GM21515 (cell line): ENCODE measurements at regions not wholly inside any gene's neighbourhood (a gene's known extent, or its start where the extent isn't known, plus 50 kb on each side); places are given as distances from the start of the nearest gene placed in this dataset.

Source experiments
- ATAC-seq: cut with Tn5 transposase; IDR thresholded peaks from one replicate; pipeline ENCODE4 v1.9.1; 2021; ENCODE audit not compliant: unreplicated experiment

GRCh38 chr6:111957623-111958315 is 84.5 kb upstream of the FYN start:
- ATAC-seq, result no peak

GRCh38 chr6:111958534-111958933 is 85.3 kb upstream of the FYN start:
- no peak for ATAC-seq

GRCh38 chr6:111959766-111960165 is 86.5 kb upstream of the FYN start:
- ATAC-seq, result no peak

DNA sequence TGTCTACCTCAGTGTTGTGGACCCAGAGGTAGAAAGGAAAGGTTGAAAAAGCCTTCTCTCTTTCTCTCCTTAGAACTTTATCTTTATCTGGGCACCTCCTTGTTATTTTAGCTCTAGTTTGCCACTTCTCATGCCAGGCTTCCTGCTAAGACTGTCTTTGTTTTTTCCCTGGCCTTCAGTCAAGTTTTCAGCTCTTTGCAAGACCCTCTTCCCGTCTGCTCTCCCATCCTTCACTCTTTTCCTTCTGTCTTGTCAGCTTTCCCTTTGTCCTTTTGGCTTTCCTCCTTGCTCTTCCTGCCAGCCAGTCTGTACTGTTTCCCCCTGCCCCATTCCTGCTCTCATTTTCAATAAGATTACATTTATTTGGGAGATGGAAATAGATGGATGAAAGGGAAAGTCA is 86.8 kb upstream of the CCN6 start:
- no peak for ATAC-seq

- ATAC-seq, result no peak
These were observed 83.5 kb upstream of the CCN6 start for GRCh38 chr6:111970426-111970825.

DNA sequence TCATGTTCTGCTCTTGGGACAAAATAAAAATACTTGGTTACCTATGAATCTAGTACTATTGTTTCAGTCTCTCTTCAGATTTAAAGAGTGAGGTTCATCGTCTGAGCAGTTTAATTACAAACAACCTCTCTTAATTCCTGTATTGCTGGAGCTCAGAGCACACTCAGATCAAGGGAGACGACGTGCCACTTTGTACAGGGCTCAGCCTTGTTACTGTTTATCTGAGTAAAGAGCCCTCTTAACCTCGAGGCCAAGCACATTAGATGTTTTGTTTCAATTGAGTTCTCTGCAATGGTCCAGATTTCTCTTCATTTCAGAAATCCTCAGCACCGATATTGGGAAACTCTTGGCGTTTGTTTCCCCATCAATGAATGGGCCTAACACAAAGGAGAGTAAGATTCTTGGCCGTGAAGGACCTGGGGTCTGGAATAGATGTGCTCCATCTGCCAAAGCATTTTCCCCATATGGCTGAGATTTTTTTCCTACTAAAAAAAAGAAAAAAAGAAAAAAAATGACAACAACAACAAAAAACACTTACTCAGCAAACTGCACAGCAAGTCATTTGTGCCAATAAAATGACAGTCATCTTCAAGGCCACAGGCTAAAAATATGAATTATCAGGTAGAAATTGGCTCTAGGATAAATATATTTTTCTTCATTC is 82.6 kb upstream of the CCN6 start:
- no peak for ATAC-seq

GRCh38 chr6:111971866-111972532 is 81.9 kb upstream of the CCN6 start:
- ATAC-seq, result no peak

DNA sequence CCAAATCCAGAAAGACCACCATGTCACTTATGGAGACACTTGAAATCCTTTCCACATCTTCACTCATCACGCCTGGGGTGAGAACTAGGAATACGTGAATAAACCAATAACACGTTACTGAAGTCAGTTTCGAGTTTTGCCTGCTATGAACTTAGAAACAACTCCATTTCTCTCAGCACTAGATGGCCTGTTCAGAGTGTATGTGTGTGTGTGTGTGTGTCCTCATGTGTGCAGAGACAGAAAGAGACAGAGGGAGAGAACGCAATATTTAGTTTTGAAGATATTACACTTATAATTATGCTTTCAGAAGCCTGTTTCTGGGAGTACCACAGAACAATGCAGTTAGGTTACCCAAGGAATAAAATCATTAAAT is 81.2 kb upstream of the CCN6 start:
- ATAC-seq, result no peak

- no peak for ATAC-seq
These were observed 80.7 kb upstream of the CCN6 start for GRCh38 chr6:111973118-111973761.

- no peak for ATAC-seq
These were observed 79.8 kb upstream of the CCN6 start for GRCh38 chr6:111973927-111974639.

DNA sequence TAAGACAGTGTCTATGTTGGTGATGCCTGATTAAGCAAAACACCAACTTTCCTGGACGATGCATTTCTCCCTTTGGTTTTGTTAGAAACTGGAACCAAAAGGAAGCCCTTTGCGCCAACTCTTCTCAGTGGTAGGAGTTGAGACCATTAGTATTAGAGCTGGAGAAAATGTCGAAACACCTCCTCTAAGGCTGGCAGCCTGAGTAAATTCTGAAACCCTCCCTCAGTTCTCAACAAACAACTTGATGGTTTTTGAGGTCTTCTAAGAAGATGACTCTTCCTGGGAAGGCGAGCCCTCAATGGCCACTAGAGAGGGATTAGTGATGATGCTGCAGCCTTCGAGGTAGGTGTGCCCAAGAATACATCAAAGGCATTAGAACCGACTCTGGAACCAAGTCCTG is 78.4 kb upstream of the CCN6 start:
- ATAC-seq, result no peak

DNA sequence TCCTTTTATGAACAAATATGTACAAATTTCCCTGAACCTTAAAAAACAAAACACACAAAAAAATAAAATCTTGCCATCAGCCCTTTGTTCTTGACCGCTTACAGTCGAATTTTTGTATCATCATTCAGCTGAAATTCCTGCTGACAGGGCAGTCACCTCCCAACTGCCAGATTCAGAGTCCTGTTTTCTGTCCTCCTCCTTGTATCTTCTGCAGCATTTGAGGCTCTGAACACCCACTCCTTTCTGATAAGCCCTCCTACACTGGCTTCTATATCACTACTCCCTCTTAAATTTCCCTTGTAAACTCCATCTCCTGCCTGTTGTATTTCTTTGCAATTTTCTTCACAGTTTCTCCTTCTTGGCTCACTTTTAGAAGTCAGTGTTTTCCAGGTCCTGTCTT is 77.8 kb upstream of the CCN6 start:
- ATAC-seq, result no peak

GRCh38 chr6:111978532-111979149 is 75.3 kb upstream of the CCN6 start:
- no peak for ATAC-seq

DNA sequence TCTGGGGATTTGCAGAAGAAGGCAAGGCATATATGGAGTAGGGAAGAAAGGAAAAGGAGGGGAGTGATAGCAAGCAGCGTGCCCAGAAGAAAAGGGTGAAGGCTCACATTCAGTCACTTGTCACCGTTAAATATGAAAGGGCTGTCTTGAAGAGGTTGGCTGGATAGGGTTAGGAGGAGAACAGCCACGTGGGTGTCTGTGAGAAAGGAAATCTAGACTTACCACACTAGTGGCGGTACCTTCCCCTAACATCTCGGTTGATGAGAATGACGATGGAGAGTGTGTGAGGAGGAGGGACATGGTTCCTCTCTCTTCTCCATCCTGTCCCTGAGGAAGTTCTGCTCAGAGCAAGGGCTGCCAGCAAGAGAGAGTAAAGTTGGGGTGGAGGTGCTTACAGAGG is 74.3 kb upstream of the CCN6 start:
- ATAC-seq, result no peak

DNA sequence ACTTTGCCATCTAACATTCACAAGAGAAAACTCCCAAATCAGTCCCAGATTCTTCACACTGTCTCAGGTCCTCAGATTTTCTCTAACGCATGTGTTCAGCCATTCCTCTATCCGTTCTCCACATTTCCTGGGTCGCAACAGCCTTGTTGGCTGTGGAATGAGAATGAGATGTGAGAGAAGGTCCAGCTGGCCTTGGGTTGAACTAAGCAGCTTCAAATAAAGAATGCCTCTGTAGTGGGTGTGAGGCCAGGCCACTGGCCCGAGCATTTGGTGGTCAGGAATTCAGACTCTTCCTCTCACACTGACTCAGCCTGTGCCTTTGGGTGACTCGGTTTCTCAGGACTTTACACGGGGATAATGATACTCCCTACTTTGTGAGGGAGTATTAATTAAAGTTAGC is 73.8 kb upstream of the CCN6 start:
- ATAC-seq, result no peak

GRCh38 chr6:111980971-111981840 is 72.7 kb upstream of the CCN6 start:
- ATAC-seq, result no peak

GRCh38 chr6:111982681-111983080 is 71.2 kb upstream of the CCN6 start:
- ATAC-seq, result no peak

DNA sequence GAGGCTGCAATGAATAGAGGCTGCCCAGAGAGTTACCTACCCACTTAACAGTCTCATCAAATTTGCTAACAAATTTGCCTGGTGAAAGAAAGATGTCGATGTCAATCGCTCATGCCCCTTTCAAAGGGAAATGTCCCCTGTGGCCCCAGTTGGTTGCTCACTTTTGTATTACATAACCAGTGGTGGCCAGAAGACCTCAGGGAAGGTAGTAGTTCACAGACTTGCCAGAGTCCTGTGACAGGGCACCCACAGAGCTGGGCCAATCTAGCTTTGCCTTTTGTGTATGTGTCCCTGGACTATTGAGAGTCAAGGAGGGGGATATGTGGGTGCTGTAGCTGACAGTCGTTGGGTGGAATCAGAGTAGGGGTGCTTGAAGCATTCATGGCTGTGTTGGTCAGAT is 70.7 kb upstream of the CCN6 start:
- no peak for ATAC-seq

GRCh38 chr6:111984081-111984480 is 69.8 kb upstream of the CCN6 start:
- ATAC-seq, result no peak
